ENCODE measurements at regions not wholly inside any gene's neighbourhood (a gene's known extent, or its start where the extent isn't known, plus 50 kb on each side); places are given as distances from the start of the nearest gene placed in this dataset.

- DNase-seq = no peak
Measured at GRCh38 chr1:166221316-166221715, 54.5 kb upstream of the FAM78B start.

- no peak for DNase-seq
Measured at GRCh38 chr1:166233750-166234366, 67.1 kb upstream of the FAM78B start.

- DNase-seq = no peak
Measured at GRCh38 chr1:166235728-166236127, 68.9 kb upstream of the FAM78B start.

GRCh38 chr1:166237675-166238074, 70.9 kb upstream of the FAM78B start:
- DNase-seq = no peak

DNA sequence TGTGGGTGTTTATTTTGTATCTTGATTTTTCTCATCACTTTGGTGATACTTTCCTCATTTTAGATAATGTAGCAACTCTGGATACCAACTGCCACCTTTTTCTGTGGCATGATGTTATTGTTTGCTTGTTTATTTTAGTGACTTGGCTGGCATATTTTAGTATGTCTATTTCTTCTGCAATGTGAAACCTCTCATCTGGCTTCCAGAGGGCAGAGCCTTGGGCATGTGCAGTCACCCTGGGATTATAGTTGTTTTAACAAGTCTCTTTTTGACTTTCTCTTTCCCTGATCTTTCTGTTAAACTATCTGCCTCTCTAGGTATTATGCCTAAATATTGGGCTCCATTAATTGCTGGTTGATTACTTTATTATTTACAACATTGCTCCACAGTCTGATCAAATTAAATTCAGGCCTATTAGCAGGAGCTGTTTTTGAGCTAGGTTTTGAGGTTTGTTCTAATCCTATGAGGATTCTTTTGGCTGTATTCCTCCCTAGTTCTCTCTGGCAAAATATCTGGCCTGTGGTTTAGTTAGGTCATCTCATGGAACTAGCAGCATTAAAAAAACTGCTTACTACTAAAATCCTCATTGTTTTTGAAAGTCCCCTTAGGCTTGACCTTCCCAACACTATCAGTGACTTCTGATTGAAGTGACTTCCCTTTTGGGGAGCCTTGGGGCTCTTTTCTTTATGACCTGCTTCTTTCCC, 86.4 kb upstream of the FAM78B start:
- DNase-seq = no peak

- DNase-seq = no peak
Measured at GRCh38 chr1:166258017-166258416, 91.2 kb upstream of the FAM78B start.

DNA sequence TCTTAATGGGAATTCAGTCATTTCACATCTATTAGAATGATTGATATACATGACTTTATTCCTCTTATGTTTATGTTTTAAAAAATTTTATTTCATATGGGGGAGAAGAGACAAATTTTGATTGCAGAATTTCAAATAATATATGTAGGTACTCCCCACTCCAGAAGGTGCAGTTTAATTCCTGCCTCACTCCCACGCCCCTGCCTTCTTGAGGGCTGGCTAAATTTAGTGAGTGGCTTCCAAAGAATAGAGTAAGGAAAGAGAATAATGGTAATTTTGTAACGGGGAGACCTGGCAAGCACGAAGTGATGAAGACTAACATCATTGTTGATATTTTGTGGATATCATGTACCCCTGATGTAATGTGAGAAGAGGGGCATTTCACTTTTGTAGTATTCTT, 94.7 kb upstream of the FAM78B start:
- DNase-seq = no peak

DNA sequence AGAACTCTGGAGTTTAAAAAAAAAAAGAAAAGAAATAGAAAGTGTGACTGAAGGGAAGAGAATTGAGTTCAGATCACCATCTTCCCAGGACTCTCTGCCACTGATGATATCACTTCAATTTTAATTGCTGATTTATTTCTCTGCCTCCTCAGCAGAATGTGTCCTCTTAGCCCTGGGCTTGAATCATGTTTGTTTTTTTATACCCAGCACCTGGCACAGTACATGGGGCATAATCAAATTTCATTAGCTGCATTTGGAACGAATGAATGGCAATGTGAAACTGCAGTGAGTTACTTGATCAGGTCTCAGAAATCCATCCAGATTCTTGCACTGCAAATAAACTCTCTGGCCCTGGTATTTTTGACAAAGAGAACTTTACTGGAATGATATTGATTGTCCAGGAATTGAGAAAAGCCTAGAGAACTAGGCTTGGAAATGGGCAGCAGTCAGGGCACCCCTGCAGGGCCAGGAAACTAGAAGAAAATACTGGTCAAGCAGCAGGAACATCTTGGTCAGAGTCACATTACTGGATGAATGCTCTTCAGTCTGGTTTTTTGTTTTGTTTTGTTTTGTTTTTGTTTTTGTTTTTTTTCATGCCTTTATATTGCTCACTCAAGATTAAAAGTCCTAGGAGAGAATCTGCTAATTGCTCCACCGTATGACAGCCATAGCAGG, 103.8 kb upstream of the FAM78B start:
- no peak for DNase-seq

DNA sequence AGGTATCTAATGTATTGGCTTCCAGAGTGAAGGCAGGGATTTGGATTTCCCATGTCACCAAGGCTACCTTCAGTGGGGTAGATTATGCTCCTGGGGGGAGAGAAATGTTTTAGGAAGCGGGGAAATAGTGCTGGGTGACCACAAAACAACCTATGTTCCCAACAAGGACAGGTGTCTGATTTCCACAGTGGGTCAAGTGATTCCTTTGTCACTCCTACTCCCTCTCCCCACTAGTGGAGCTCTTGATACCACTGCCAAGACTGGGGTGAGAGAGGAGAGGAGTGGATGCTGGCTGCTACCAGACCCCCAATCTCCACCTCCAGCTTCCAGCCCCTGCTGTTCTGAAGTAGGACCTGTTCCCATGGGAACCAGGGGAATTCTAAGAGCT, 104.3 kb upstream of the FAM78B start:
- no peak for DNase-seq

DNA sequence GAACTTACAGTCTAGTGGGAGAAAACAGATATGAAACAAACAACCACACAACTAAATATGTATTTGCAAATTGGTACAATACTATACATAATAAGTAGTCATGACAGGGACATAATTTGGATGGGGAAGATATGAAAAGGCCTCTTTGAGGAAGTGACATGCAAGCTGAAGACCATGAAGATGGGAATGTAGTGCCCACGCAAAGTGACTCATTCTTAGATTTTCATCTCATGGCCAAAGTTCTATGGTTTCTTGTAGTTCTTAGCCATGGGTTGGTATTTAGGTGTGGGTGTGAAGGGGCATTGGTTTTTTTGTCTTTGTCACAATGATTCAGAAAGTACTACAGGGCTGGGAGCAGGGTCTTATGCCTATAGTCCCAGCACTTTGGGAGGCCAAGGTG, 105.4 kb upstream of the FAM78B start:
- DNase-seq = no peak

- DNase-seq = no peak
Measured at GRCh38 chr1:166272851-166273250, 106.0 kb upstream of the FAM78B start.

- DNase-seq = no peak
Measured at GRCh38 chr1:166273618-166274017, 106.8 kb upstream of the FAM78B start.

DNA sequence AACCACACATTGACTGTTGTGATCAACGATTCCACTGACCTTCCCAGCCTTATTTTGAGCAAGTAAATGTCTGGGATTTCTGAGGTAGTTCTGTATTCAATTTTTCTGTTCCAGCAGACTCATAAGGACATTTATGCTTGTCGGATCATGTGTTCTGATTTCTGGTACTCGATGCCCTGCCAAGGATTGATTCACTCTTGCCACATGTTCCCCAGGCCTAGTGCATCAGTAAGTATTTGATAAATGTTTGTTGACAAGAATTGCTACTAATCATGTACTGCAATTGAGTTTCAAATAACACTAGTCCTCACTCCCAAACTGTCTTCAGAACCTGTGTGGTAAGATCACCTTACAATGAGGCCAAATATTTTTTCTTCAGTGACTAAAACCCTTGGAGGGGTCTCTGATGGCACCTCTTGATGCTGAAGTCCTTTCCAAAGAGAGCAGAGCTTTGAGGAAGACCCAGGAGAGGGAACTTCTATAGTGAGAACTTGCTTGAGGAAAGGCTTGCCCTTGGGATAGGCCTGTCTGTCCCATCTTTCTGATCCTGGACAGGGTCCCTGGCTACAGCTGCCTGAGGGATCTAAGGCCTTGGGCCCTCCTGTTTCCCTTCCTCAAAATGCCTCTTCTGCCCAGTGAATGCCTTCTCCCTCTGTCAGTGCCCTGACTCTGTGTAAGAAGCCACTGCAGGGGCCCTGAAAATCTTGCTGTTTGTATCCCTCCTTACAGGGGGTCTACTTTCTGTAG, 115.8 kb upstream of the FAM78B start:
- no peak for DNase-seq

DNA sequence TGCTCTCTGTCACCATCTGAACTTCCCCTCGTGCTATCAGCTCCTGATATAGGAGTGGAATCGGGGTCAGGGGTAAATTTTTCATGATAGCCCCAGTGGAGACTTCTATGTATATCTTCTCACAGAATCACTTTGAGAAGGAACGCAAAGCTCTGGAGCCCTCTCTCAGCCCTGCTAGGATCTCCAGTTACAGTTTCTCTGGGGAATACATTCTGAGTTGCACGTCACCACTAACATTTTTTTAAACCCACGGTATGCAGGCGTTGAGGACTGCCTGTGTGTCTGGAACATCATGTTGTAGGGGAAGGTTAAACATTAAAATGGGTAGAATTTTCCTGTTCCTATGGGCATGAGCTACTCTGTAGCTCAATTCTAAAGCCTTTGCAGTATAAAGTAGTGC, 116.4 kb upstream of the FAM78B start:
- DNase-seq = no peak

GRCh38 chr1:166283600-166283999, 116.8 kb upstream of the FAM78B start:
- no peak for DNase-seq

GRCh38 chr1:166289309-166290050, 122.7 kb upstream of the FAM78B start:
- no peak for DNase-seq

DNA sequence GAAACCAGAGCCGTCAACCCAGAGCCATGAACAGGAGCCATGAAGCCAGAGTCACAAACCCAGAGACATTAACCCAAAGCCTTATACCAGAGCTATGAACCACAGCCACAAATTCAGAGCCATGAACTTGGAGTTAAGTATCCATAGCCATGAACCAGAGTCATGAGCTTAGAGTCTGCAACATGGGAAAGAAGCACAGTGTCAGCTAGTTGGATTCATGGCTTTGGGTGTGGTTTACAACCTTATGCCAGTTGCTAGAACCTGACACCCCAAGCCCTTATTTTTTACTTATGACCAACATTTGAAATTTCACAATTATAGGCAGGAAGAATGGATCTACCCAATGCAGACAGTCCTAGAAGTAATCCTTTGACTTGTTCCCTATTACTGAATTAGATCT, 128.9 kb upstream of the FAM78B start:
- no peak for DNase-seq

GRCh38 chr1:166297993-166298392, 131.2 kb upstream of the FAM78B start:
- DNase-seq = no peak

DNA sequence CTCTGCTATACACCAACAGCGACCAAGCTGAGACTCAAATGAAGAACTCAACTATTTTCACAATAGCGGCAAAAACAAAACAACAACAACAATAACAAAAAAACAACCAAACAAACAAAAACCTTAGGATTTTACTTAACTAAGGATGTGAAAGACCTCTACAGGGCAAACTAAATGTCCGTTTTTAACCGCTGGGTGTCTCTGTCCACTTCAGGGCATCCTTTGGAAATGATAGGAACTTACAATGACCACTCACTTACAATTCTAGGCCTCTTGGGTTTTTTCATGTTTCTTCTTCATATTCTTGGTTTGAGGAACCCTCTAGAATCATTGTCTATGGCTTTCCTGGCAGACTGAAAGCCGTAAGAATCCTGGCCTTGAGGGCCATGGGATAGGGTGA, 134.0 kb upstream of the FAM78B start:
- DNase-seq = no peak

DNA sequence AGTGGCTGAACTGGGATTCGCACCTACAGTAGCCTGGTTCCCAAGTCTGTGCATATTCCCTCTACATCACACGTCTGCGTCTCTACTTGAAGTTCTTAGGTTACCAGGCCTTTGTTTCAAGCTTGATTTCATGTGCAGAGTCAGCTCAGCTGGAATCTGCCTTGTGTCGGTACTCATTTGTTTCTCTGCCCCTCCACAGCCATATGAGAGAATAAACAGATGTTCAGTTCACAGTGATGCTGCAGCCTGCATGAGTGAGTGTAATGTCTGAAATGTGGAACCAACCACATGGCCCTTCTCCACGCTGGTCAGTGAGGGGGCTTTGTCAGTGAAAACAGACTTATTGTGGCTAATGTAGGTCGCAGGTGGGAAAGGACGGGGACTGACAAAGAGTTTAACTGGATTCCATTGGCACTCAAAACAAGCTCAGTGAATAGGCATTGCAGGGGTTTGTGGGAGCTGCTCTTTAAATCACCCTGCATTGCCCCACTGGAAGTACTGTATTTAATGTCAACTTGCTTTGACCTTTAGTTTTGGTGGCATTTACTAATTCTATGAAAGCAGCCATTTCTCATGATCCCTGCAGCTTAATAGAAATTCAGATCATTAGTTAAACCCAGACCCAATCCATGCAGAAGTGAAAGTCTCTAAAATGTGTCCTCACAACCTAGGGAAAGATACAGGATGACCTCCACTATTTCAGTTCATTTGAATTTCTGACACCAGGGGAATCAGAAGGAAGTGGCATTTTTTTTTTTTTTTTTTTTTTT, 136.4 kb upstream of the FAM78B start:
- DNase-seq = no peak

DNA sequence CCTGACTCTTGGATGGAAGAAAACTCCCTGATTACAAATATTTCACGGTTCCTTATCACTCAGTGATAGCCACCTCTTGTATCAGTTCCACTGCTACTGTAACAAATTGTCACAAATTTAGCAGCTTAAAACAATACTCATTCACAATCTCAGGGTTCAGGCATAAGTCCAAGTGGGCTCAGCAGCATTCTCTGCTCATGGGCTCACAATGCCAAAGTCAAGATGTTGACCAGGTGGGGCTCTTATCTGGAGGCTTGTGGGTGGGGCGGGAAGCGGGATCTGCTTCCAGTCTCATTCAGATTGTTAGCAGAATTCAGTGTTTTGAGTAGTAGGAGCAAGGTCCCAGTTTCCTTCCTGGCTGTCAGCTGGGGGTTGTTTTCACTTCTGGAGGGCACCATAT, 137.3 kb upstream of the FAM78B start:
- DNase-seq = no peak

GRCh38 chr1:166305371-166305770, 138.6 kb upstream of the FAM78B start:
- DNase-seq = no peak

Measured in skin of body (tissue), 1 donor.